Suppressor macrophage (primary cell): ENCODE measurements at regions not wholly inside any gene's neighbourhood (a gene's known extent, or its start where the extent isn't known, plus 50 kb on each side); places are given as distances from the start of the nearest gene placed in this dataset.
"Not testable (repeated sequence)": the region's sequence is repeated elsewhere in the genome, so short reads cannot be mapped to it uniquely, and the experiment has no call there.

Experiments
- DNase-seq, 4 experiments: peaks; one replicate each; pipeline ENCODE4 v3.0.0-alpha.2; 2020 to 2022

GRCh38 chr6:18062733-18063132, 59.7 kb downstream of the NHLRC1 start:
- no peak for DNase-seq

GRCh38 chr6:18058429-18058828, 64.0 kb downstream of the NHLRC1 start:
- DNase-seq = no peak

GRCh38 chr6:18055714-18056382, 66.6 kb downstream of the NHLRC1 start:
- DNase-seq = no peak

- no peak for DNase-seq
Measured at GRCh38 chr6:18055098-18055497, 67.4 kb downstream of the NHLRC1 start.

- DNase-seq = peak in 2 of 4 experiments; percentile 16 to 18
Measured at GRCh38 chr6:18053555-18054445, 66.4 kb upstream of the KIF13A start.

GRCh38 chr6:18053078-18053477, 65.6 kb upstream of the KIF13A start:
- no peak for DNase-seq

- peak; percentile 8 to 57 (median 44) for DNase-seq
Measured at GRCh38 chr6:18049646-18050045, 62.2 kb upstream of the KIF13A start.

GRCh38 chr6:18048953-18049630, 61.7 kb upstream of the KIF13A start:
- no peak for DNase-seq

GRCh38 chr6:18047406-18047805, 60.0 kb upstream of the KIF13A start:
- DNase-seq = no peak

- no peak for DNase-seq
Measured at GRCh38 chr6:18045507-18045906, 58.1 kb upstream of the KIF13A start.

GRCh38 chr6:18044108-18044783, 56.8 kb upstream of the KIF13A start:
- peak in 1 of 4 experiments; percentile 6 for DNase-seq

- no peak for DNase-seq
Measured at GRCh38 chr6:18042536-18043145, 55.2 kb upstream of the KIF13A start.

- DNase-seq = no peak
Measured at GRCh38 chr6:18039481-18039880, 52.0 kb upstream of the KIF13A start.

- DNase-seq = not testable (repeated sequence)
Measured at GRCh38 chr6:18038235-18038634, 50.8 kb upstream of the KIF13A start.
